ENCODE measurements at regions not wholly inside any gene's neighbourhood (a gene's known extent, or its start where the extent isn't known, plus 50 kb on each side); places are given as distances from the start of the nearest gene placed in this dataset.

- DNase-seq (ENCODE audit: low spot score) = no peak
These were observed 429.8 kb upstream of the CELF2 start for GRCh38 chr10:10587744-10588393.

- peak; percentile 57 for DNase-seq (ENCODE audit: low spot score)
These were observed 427.9 kb upstream of the CELF2 start for GRCh38 chr10:10589540-10590303.

GRCh38 chr10:10591715-10592341 lies 425.8 kb upstream of the CELF2 start:
- no peak for DNase-seq (ENCODE audit: low spot score)

GRCh38 chr10:10596256-10596655 lies 421.4 kb upstream of the CELF2 start:
- no peak for DNase-seq (ENCODE audit: low spot score)

GRCh38 chr10:10598297-10598696 lies 419.4 kb upstream of the CELF2 start:
- no peak for DNase-seq (ENCODE audit: low spot score)

- no peak for DNase-seq (ENCODE audit: low spot score)
These were observed 417.7 kb upstream of the CELF2 start for GRCh38 chr10:10600004-10600403.

GRCh38 chr10:10605551-10606081 lies 412.1 kb upstream of the CELF2 start:
- DNase-seq (ENCODE audit: low spot score) = peak; percentile 82

GRCh38 chr10:10609379-10609955 lies 408.2 kb upstream of the CELF2 start:
- no peak for DNase-seq (ENCODE audit: low spot score)

- DNase-seq (ENCODE audit: low spot score) = no peak
These were observed 407.5 kb upstream of the CELF2 start for GRCh38 chr10:10610171-10610570.

- DNase-seq (ENCODE audit: low spot score) = no peak
These were observed 405.5 kb upstream of the CELF2 start for GRCh38 chr10:10612151-10612550.

- no peak for DNase-seq (ENCODE audit: low spot score)
These were observed 403.9 kb upstream of the CELF2 start for GRCh38 chr10:10613656-10614244.

GRCh38 chr10:10617686-10618085 lies 400.0 kb upstream of the CELF2 start:
- no peak for DNase-seq (ENCODE audit: low spot score)

GRCh38 chr10:10618139-10618538 lies 399.5 kb upstream of the CELF2 start:
- DNase-seq (ENCODE audit: low spot score) = no peak

GRCh38 chr10:10623958-10624566 lies 393.6 kb upstream of the CELF2 start:
- no peak for DNase-seq (ENCODE audit: low spot score)

- DNase-seq (ENCODE audit: low spot score) = no peak
These were observed 393.1 kb upstream of the CELF2 start for GRCh38 chr10:10624567-10624962.

GRCh38 chr10:10625491-10625890 lies 392.2 kb upstream of the CELF2 start:
- no peak for DNase-seq (ENCODE audit: low spot score)

GRCh38 chr10:10626734-10627133 lies 390.9 kb upstream of the CELF2 start:
- no peak for DNase-seq (ENCODE audit: low spot score)

GRCh38 chr10:10627414-10627813 lies 390.3 kb upstream of the CELF2 start:
- DNase-seq (ENCODE audit: low spot score) = no peak

- no peak for DNase-seq (ENCODE audit: low spot score)
These were observed 388.2 kb upstream of the CELF2 start for GRCh38 chr10:10629512-10629911.

GRCh38 chr10:10630281-10630680 lies 387.4 kb upstream of the CELF2 start:
- DNase-seq (ENCODE audit: low spot score) = no peak

GRCh38 chr10:10630782-10631181 lies 386.9 kb upstream of the CELF2 start:
- no peak for DNase-seq (ENCODE audit: low spot score)

- no peak for DNase-seq (ENCODE audit: low spot score)
These were observed 375.5 kb upstream of the CELF2 start for GRCh38 chr10:10642189-10642588.

All from AG20443 (cell line).